PC-9 (cell line): ENCODE measurements at regions not wholly inside any gene's neighbourhood (a gene's known extent, or its start where the extent isn't known, plus 50 kb on each side); places are given as distances from the start of the nearest gene placed in this dataset.
A peak's percentile ranks its signal among the peaks of the same experiment; 100 is the strongest.

Source experiments
- BruUV-seq: library from RNA; stranded (reverse); fragments of 400-500 nt; replicated peaks from 2 replicates; lab custom pipeline; 2021; lab: Mats Ljungman, UMichigan
- CTCF ChIA-PET: fragments of 300-600 bp; sonication (Branson Sonifier 250); formaldehyde crosslinking; loops from one replicate; lab custom pipeline; 2022; ENCODE audit warnings: antibody characterized with exemption; lab: Charles Lee
- POLR2A ChIA-PET: fragments of 300-600 bp; sonication (Branson Sonifier 250); formaldehyde crosslinking; loops from one replicate; lab custom pipeline; 2022; ENCODE audit warnings: antibody characterized with exemption; ENCODE audit not compliant: unreplicated experiment; lab: Charles Lee
- DNase-seq, 2 experiments: peaks; one replicate each; pipeline versions ENCODE4 v3.0.0 to v3.0.0-alpha.2; 2015 to 2022; ENCODE audit warnings: mixed read lengths in 1 of 2
- H2AFZ ChIP-seq: fragments of 200-600 bp; sonication (generic); 2 replicates; pipeline ENCODE4 v1.8.1; 2017; ENCODE audit warnings: antibody characterized with exemption
- H3F3A ChIP-seq: fragments of 200-600 bp; sonication (generic); 2 replicates; pipeline ENCODE4 v1.8.1; 2017; ENCODE audit warnings: antibody characterized with exemption, mild to moderate bottlenecking, low read depth; ENCODE audit not compliant: insufficient read depth
- H3K27ac ChIP-seq: fragments of 200-600 bp; sonication (generic); 2 replicates; pipeline ENCODE4 v1.6.1; 2016; ENCODE audit warnings: mixed run types
- H3K27me3 ChIP-seq: fragments of 200-600 bp; sonication (generic); 2 replicates; pipeline ENCODE4 v1.6.1; 2016; ENCODE audit warnings: low read depth, mixed run types; ENCODE audit not compliant: insufficient read depth
- H3K36me3 ChIP-seq: fragments of 200-600 bp; sonication (generic); 2 replicates; pipeline ENCODE4 v1.6.1; 2016; ENCODE audit warnings: low read depth, mixed run types
- H3K4me1 ChIP-seq: fragments of 200-600 bp; sonication (generic); replicated peaks from 2 replicates; pipeline ENCODE4 v1.6.1; 2016; ENCODE audit warnings: mixed run types; ENCODE audit not compliant: insufficient read depth
- H3K4me2 ChIP-seq: fragments of 200-600 bp; sonication (generic); 2 replicates; pipeline ENCODE4 v1.6.1; 2017; ENCODE audit warnings: mixed run types
- H3K4me3 ChIP-seq: fragments of 200-600 bp; sonication (generic); 2 replicates; pipeline ENCODE4 v1.6.1; 2016; ENCODE audit warnings: mixed run types
- H3K79me2 ChIP-seq: fragments of 200-600 bp; sonication (generic); 2 replicates; pipeline ENCODE4 v1.6.1; 2017; ENCODE audit warnings: low read depth, mixed run types
- H3K9me2 ChIP-seq: fragments of 200-600 bp; sonication (generic); 2 replicates; pipeline ENCODE4 v1.8.1; 2017; ENCODE audit warnings: mild to moderate bottlenecking; ENCODE audit not compliant: insufficient read depth
- H3K9me3 ChIP-seq: fragments of 200-600 bp; sonication (generic); 2 replicates; pipeline ENCODE4 v1.8.1; 2016; ENCODE audit warnings: low read depth; ENCODE audit not compliant: insufficient read depth
- H4K20me1 ChIP-seq: fragments of 200-600 bp; sonication (generic); 2 replicates; pipeline ENCODE4 v1.8.1; 2017; ENCODE audit not compliant: insufficient read depth
- EZH2 ChIP-seq: fragments of 200-600 bp; sonication (generic); IDR thresholded peaks from 2 replicates; pipeline ENCODE4 v1.8.0; 2017; ENCODE audit warnings: antibody characterized with exemption, low read depth
- intact Hi-C: fragments of 100-400 bp; cut with micrococcal nuclease; formaldehyde crosslinking; loops from one replicate; pipeline ENCODE4 v1.10.0; 2022; ENCODE audit not compliant: unreplicated experiment
- TF ChIP-seq, protein P1 (sequence below): fragments of 200-600 bp; sonication (generic); conservative IDR thresholded peaks from 2 replicates; pipeline ENCODE4 v1.6.1; 2017; ENCODE audit warnings: mixed run types, antibody characterized with exemption, mild to moderate bottlenecking, moderate library complexity

DNA sequence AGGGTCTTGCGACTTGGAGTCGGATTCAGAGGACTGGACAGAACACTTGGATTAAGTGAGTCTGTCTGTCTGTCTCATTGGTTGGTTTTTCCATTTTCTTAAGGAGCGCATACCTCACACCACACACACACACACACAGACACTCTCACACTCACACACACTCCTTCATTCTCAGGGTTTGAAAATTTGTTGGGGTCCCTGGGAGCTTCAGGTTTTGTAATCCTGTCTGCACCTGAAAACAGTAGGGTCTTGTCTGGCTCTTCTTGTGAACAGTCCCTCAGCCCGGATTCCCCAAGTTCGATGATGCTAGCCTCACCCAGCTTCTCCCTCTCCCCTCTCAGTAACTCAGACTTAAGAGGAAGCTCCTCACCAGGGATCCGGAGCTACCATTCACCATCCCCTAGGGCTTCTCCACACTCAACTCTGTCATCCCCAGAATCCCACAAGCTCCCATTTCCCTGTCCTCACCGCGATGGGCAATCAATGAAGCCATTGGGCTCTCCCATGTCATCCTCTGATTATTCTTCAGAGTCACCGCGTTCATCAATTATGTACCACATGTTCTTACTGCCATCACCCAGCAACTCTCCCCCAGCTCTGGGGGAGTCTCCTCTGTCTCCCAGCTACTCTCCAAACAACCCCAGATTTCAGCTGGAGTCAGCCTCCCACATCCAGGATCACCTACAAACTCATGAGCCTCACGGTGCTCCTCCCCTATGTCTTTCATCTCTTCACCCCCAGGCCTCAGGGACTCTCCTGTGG is 1530.9 kb upstream of the TPTE start:
- Histone ChIP-seq H3K27ac (no peak overlapping the region), H3K27me3 (peaks cover 59% of the 10 kb centered on the region), H3K4me2 (no peak overlapping the region), H3K9me2 (no peaks in the 10 kb centered on the region), H4K20me1 (no peaks in the 10 kb centered on the region), H3K4me1 (no peaks in the 10 kb centered on the region), H2AFZ (no peak overlapping the region), H3K9me3 (no peaks in the 10 kb centered on the region), H3F3A (no peaks in the 10 kb centered on the region), H3K79me2 (no peaks in the 10 kb centered on the region), H3K4me3 (no peak overlapping the region), H3K36me3 (no peaks in the 10 kb centered on the region)
- TF ChIP-seq, protein P1, sequence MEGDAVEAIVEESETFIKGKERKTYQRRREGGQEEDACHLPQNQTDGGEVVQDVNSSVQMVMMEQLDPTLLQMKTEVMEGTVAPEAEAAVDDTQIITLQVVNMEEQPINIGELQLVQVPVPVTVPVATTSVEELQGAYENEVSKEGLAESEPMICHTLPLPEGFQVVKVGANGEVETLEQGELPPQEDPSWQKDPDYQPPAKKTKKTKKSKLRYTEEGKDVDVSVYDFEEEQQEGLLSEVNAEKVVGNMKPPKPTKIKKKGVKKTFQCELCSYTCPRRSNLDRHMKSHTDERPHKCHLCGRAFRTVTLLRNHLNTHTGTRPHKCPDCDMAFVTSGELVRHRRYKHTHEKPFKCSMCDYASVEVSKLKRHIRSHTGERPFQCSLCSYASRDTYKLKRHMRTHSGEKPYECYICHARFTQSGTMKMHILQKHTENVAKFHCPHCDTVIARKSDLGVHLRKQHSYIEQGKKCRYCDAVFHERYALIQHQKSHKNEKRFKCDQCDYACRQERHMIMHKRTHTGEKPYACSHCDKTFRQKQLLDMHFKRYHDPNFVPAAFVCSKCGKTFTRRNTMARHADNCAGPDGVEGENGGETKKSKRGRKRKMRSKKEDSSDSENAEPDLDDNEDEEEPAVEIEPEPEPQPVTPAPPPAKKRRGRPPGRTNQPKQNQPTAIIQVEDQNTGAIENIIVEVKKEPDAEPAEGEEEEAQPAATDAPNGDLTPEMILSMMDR = no peak
- TF ChIP-seq EZH2 = no peak
- CTCF ChIA-PET = no interaction called here
- BruUV-seq = no TSS peak
- intact Hi-C loops = no loop called here
- POLR2A ChIA-PET = no interaction called here
- DNase-seq = peak in 1 of 2 experiments; percentile 33

DNA sequence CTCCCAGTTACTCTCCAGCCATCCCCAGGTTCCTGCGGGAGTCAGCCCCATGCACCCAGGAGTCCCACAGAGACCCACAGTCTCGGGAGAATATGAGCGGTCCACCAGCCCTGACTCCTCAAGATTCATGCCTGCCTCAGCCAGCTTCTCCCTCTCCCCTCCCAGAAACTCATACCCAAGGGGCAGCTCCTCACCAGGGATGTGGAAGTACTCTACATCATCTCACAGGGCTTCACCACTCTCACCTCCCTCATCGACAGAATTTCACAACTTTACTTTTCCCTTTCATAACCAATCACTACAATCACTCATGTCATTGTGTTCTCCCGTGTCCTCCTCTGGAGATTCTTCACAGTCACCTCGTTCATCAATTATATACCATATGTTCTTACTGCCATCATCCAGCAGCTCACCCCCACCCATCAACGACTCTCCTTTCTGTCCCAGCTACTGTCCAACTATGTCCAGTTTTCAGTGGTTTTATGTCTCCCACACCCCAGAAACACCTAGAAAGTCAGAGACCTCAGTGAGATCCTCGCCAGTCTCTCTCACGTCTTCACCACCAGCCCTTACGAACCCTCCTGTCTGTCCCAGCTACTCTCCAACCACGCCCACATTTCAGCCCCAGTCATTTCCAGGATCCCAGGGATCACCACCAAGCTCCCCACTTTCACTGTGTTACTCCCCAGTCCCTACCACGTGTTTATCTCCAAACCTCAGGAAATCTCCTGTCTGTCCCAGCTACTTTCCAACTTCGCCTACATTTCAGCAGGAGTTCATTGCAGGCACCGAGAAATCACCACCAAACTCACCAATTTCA is 1530.1 kb upstream of the TPTE start:
- intact Hi-C loops = no loop called here
- Histone ChIP-seq H3K4me1 (no peaks in the 10 kb centered on the region), H3K9me3 (no peaks in the 10 kb centered on the region), H4K20me1 (no peaks in the 10 kb centered on the region), H3K27me3 (peaks cover 67% of the 10 kb centered on the region), H2AFZ (no peak overlapping the region), H3K27ac (no peak overlapping the region), H3K36me3 (no peaks in the 10 kb centered on the region), H3K9me2 (no peaks in the 10 kb centered on the region), H3K79me2 (no peaks in the 10 kb centered on the region), H3F3A (no peaks in the 10 kb centered on the region), H3K4me3 (no peak overlapping the region), H3K4me2 (no peak overlapping the region)
- CTCF ChIA-PET = no interaction called here
- POLR2A ChIA-PET = no interaction called here
- no peak for TF ChIP-seq EZH2
- DNase-seq = peak in 1 of 2 experiments; percentile 33
- no TSS peak for BruUV-seq

DNA sequence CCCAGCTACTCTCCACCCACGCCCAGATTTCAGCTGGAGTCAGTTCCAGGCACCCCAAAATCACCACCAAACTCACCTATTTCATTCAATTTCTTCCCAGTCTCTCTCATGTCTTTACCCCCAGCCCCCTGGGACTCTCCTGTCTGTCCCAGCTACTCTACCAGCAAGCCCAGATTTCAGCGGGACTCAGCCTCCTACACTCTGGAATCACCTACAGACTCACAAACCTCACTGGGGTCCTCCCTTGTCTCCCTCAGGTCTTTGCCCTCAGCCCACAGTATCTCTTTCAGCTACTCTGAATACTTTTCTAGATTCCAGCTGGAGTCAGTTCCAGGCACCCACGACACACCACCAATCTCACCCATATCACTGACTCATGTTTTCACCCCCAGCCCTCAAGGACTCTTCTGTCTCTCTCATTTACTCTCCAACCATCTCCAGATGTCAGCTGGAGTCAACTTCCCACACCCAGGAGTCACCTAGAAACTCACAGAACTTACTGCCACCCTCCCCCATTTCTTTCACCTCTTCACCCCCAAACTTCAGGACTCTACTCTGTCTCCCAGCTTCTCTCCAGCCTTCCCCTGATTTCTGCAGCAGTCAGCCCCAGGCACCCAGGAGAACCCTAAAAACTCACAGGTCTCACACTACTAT is 1529.3 kb upstream of the TPTE start:
- BruUV-seq = no TSS peak
- CTCF ChIA-PET = no interaction called here
- no peak for TF ChIP-seq EZH2
- TF ChIP-seq, protein P1 = no peak
- H3K36me3 ChIP-seq = no peaks in the 10 kb centered on the region
- H3K27me3 ChIP-seq = peaks cover 73% of the 10 kb centered on the region
- H3K4me1 ChIP-seq = no peaks in the 10 kb centered on the region
- POLR2A ChIA-PET = no interaction called here
- H3K4me2 ChIP-seq = no peak overlapping the region
- no peaks in the 10 kb centered on the region for H3K9me2 ChIP-seq
- H4K20me1 ChIP-seq = no peaks in the 10 kb centered on the region
- no peaks in the 10 kb centered on the region for H3F3A ChIP-seq
- H3K9me3 ChIP-seq = no peaks in the 10 kb centered on the region
- DNase-seq = peak in 1 of 2 experiments; percentile 26
- intact Hi-C loops = no loop called here
- no peak overlapping the region for H2AFZ ChIP-seq
- no peaks in the 10 kb centered on the region for H3K79me2 ChIP-seq
- no peak overlapping the region for H3K4me3 ChIP-seq
- H3K27ac ChIP-seq = no peak overlapping the region
